WTC11 (cell line): ENCODE measurements at regions not wholly inside any gene's neighbourhood (a gene's known extent, or its start where the extent isn't known, plus 50 kb on each side); places are given as distances from the start of the nearest gene placed in this dataset.

Source experiments
- PREB ChIP-seq: sonication (generic); formaldehyde crosslinking; IDR thresholded peaks from 2 replicates; pipeline ENCODE4 v1.8.1; 2022; ENCODE audit warnings: mild to moderate bottlenecking, missing genetic modification reagents, moderate library complexity, borderline replicate concordance
- TCF7 ChIP-seq: sonication (generic); formaldehyde crosslinking; IDR thresholded peaks from 2 replicates; pipeline ENCODE4 v1.8.0; 2022; ENCODE audit warnings: mild to moderate bottlenecking, low read depth, missing genetic modification reagents, moderate library complexity
- TF ChIP-seq, protein P1 (sequence below): fragments of 200-600 bp; IDR thresholded peaks from 2 replicates; pipeline ENCODE4 v1.8.0; 2022; ENCODE audit warnings: antibody characterized with exemption
- TF ChIP-seq, protein P2 (sequence below): sonication (generic); formaldehyde crosslinking; IDR thresholded peaks from 2 replicates; pipeline ENCODE4 v1.8.1; 2023; ENCODE audit warnings: mild to moderate bottlenecking, missing genetic modification reagents, moderate library complexity
- TF ChIP-seq, protein P3 (sequence below): fragments of 250-450 bp; sonication (Bioruptor Pico); IDR thresholded peaks from 2 replicates; pipeline ENCODE4 v1.9.0; 2021; ENCODE audit warnings: mild to moderate bottlenecking, borderline replicate concordance

DNA sequence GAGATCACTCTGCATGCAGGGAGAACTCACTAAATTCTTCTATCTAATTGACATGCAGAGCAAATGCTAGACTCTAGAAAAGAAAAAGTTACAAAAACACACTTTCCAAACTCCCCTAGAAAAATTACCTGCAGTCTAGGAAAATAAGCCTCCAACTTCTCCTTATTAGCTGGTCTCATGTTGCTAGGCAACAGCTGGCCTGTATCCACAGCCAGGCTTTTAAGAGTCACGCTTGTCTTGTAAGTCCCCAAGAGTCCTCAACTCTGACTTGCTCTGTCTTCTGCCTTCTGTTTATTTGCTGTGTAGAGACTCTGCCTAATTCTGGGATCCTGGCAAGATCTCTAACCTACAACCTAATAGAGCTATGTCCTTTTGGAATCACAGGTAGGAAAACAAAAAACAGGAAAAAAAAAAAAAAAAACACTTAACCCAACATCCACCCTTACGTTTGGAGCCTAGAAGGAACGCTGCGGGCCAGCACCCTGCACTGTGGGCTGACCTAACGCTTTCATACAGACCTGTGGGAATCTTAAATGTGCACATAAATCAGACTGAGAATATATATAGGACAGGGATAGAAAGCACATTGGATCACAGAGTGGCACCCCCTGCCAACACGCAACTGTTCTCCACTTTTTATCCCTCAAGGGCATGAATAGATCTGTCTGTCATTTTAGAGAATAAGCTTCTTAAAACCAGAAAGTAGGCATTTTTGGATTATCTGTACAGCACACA, 117.0 kb upstream of the PTPRZ1 start:
- TF ChIP-seq, protein P1, sequence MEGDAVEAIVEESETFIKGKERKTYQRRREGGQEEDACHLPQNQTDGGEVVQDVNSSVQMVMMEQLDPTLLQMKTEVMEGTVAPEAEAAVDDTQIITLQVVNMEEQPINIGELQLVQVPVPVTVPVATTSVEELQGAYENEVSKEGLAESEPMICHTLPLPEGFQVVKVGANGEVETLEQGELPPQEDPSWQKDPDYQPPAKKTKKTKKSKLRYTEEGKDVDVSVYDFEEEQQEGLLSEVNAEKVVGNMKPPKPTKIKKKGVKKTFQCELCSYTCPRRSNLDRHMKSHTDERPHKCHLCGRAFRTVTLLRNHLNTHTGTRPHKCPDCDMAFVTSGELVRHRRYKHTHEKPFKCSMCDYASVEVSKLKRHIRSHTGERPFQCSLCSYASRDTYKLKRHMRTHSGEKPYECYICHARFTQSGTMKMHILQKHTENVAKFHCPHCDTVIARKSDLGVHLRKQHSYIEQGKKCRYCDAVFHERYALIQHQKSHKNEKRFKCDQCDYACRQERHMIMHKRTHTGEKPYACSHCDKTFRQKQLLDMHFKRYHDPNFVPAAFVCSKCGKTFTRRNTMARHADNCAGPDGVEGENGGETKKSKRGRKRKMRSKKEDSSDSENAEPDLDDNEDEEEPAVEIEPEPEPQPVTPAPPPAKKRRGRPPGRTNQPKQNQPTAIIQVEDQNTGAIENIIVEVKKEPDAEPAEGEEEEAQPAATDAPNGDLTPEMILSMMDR = no peak
- TF ChIP-seq TCF7 = no peak
- TF ChIP-seq PREB (CRISPR knock-in tag) = no peak
- TF ChIP-seq, protein P2, sequence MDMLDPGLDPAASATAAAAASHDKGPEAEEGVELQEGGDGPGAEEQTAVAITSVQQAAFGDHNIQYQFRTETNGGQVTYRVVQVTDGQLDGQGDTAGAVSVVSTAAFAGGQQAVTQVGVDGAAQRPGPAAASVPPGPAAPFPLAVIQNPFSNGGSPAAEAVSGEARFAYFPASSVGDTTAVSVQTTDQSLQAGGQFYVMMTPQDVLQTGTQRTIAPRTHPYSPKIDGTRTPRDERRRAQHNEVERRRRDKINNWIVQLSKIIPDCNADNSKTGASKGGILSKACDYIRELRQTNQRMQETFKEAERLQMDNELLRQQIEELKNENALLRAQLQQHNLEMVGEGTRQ (CRISPR knock-in tag) = no peak
- TF ChIP-seq, protein P3, sequence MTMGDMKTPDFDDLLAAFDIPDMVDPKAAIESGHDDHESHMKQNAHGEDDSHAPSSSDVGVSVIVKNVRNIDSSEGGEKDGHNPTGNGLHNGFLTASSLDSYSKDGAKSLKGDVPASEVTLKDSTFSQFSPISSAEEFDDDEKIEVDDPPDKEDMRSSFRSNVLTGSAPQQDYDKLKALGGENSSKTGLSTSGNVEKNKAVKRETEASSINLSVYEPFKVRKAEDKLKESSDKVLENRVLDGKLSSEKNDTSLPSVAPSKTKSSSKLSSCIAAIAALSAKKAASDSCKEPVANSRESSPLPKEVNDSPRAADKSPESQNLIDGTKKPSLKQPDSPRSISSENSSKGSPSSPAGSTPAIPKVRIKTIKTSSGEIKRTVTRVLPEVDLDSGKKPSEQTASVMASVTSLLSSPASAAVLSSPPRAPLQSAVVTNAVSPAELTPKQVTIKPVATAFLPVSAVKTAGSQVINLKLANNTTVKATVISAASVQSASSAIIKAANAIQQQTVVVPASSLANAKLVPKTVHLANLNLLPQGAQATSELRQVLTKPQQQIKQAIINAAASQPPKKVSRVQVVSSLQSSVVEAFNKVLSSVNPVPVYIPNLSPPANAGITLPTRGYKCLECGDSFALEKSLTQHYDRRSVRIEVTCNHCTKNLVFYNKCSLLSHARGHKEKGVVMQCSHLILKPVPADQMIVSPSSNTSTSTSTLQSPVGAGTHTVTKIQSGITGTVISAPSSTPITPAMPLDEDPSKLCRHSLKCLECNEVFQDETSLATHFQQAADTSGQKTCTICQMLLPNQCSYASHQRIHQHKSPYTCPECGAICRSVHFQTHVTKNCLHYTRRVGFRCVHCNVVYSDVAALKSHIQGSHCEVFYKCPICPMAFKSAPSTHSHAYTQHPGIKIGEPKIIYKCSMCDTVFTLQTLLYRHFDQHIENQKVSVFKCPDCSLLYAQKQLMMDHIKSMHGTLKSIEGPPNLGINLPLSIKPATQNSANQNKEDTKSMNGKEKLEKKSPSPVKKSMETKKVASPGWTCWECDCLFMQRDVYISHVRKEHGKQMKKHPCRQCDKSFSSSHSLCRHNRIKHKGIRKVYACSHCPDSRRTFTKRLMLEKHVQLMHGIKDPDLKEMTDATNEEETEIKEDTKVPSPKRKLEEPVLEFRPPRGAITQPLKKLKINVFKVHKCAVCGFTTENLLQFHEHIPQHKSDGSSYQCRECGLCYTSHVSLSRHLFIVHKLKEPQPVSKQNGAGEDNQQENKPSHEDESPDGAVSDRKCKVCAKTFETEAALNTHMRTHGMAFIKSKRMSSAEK (CRISPR knock-in tag) = no peak
